22Rv1 (cell line): ENCODE measurements at regions not wholly inside any gene's neighbourhood (a gene's known extent, or its start where the extent isn't known, plus 50 kb on each side); places are given as distances from the start of the nearest gene placed in this dataset.

ENCODE experiments used
- H3K27ac ChIP-seq: fragments of 450-650 bp; 2 replicates; pipeline ENCODE4 v1.5.1; 2017
- CTCF ChIP-seq: fragments of 450-650 bp; IDR thresholded peaks from 2 replicates; pipeline ENCODE4 v1.5.1; 2017; ENCODE audit warnings: mild to moderate bottlenecking
- ZFX ChIP-seq: fragments of 450-650 bp; IDR thresholded peaks from 2 replicates; pipeline ENCODE4 v1.6.1; 2017; ENCODE audit warnings: antibody characterized with exemption, borderline replicate concordance

GRCh38 chr17:72516772-72517399, 396.1 kb downstream of the SOX9 start:
- TF ChIP-seq CTCF: no peak
- TF ChIP-seq ZFX: no peak
- H3K27ac ChIP-seq: no peak overlapping the region

- TF ChIP-seq CTCF (no peak), ZFX (no peak)
- peak overlapping the region; percentile 78 for H3K27ac ChIP-seq
Measured at GRCh38 chr17:72517413-72518158, 396.8 kb downstream of the SOX9 start.

GRCh38 chr17:72518159-72518732, 397.4 kb downstream of the SOX9 start:
- peak overlapping the region; percentile 78 for H3K27ac ChIP-seq
- no peak for TF ChIP-seq CTCF
- no peak for TF ChIP-seq ZFX

- H3K27ac ChIP-seq: peak overlapping the region; percentile 78
- no peak for TF ChIP-seq ZFX
- no peak for TF ChIP-seq CTCF
Measured at GRCh38 chr17:72518753-72519597, 398.2 kb downstream of the SOX9 start.

GRCh38 chr17:72519598-72519936, 398.7 kb downstream of the SOX9 start:
- H3K27ac ChIP-seq: peak overlapping the region; percentile 78
- no peak for TF ChIP-seq CTCF
- no peak for TF ChIP-seq ZFX

- no peak for TF ChIP-seq CTCF
- TF ChIP-seq ZFX: no peak
- no peak overlapping the region for H3K27ac ChIP-seq
Measured at GRCh38 chr17:72520665-72521303, 400.0 kb downstream of the SOX9 start.
